Cardiac muscle cell (in vitro differentiated cells and primary cell): ENCODE measurements at regions not wholly inside any gene's neighbourhood (a gene's known extent, or its start where the extent isn't known, plus 50 kb on each side); places are given as distances from the start of the nearest gene placed in this dataset.
A peak's percentile ranks its signal among the peaks of the same experiment; 100 is the strongest.

ENCODE experiments used
- DNase-seq, 2 donors: peaks; one replicate each; pipeline versions ENCODE4 v3.0.0 to v3.0.0-alpha.2; 2010 to 2017; ENCODE audit warnings: low read depth in 1 of 2, low spot score in 1 of 2
- H3K27ac ChIP-seq: fragments of 200-600 bp; sonication (generic); 2 replicates; pipeline ENCODE4 v1.5.1; 2016
- H3K27me3 ChIP-seq: fragments of 200-600 bp; sonication (generic); 2 replicates; pipeline ENCODE4 v1.6.0; 2016; ENCODE audit warnings: control low read depth
- H3K36me3 ChIP-seq: fragments of 200-600 bp; sonication (generic); 2 replicates; pipeline ENCODE4 v1.5.1; 2016; ENCODE audit warnings: control low read depth
- H3K4me1 ChIP-seq: fragments of 200-600 bp; sonication (generic); 2 replicates; pipeline ENCODE4 v1.8.1; 2017; ENCODE audit warnings: low read depth, mild to moderate bottlenecking, mixed run types
- H3K4me3 ChIP-seq: fragments of 200-600 bp; sonication (generic); 2 replicates; pipeline ENCODE4 v1.5.1; 2016; ENCODE audit warnings: mild to moderate bottlenecking
- H3K9me3 ChIP-seq: fragments of 200-600 bp; sonication (generic); 2 replicates; pipeline ENCODE4 v1.5.1; 2017; ENCODE audit warnings: low read depth, mild to moderate bottlenecking, control low read depth
- TF ChIP-seq, protein P1 (sequence below): IDR thresholded peaks from 2 replicates; pipeline ENCODE4 v1.5.1; 2012; ENCODE audit warnings: low read depth, mild to moderate bottlenecking, low read length

DNA sequence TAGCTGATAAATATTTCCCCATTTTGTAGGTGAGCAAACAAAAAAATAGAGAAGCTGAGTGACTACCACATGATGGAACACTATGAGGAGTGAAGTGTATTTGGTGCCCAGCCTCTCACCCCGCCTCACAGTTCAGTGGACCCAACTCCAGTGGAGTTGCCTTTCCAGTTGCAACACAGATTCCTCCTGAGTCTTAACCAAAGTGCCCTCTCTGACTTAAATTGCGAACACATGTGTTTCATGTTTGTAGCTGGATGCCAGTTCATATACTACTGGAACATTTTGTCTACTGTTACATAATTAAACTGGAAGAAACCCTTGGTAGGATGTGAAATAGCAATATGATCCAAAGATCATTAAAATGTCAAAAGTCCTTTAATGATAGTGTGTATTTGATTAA is 448.9 kb downstream of the COL12A1 start:
- Histone ChIP-seq H3K4me1 (no peaks in the 10 kb centered on the region), H3K27me3 (no peaks in the 10 kb centered on the region), H3K4me3 (no peak overlapping the region), H3K36me3 (no peaks in the 10 kb centered on the region), H3K9me3 (no peaks in the 10 kb centered on the region), H3K27ac (no peak overlapping the region)
- TF ChIP-seq, protein P1, sequence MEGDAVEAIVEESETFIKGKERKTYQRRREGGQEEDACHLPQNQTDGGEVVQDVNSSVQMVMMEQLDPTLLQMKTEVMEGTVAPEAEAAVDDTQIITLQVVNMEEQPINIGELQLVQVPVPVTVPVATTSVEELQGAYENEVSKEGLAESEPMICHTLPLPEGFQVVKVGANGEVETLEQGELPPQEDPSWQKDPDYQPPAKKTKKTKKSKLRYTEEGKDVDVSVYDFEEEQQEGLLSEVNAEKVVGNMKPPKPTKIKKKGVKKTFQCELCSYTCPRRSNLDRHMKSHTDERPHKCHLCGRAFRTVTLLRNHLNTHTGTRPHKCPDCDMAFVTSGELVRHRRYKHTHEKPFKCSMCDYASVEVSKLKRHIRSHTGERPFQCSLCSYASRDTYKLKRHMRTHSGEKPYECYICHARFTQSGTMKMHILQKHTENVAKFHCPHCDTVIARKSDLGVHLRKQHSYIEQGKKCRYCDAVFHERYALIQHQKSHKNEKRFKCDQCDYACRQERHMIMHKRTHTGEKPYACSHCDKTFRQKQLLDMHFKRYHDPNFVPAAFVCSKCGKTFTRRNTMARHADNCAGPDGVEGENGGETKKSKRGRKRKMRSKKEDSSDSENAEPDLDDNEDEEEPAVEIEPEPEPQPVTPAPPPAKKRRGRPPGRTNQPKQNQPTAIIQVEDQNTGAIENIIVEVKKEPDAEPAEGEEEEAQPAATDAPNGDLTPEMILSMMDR, result no peak
- DNase-seq, result no peak

GRCh38 chr6:74755778-74756177 is 450.1 kb downstream of the COL12A1 start:
- Histone ChIP-seq H3K9me3 (no peaks in the 10 kb centered on the region), H3K27me3 (no peaks in the 10 kb centered on the region), H3K36me3 (no peaks in the 10 kb centered on the region), H3K4me1 (no peaks in the 10 kb centered on the region), H3K4me3 (no peak overlapping the region), H3K27ac (no peak overlapping the region)
- peak in 1 of 2 donors; percentile 20 for DNase-seq
- TF ChIP-seq, protein P1, result no peak

- Histone ChIP-seq H3K27me3 (no peaks in the 10 kb centered on the region), H3K27ac (no peak overlapping the region), H3K4me1 (no peaks in the 10 kb centered on the region), H3K9me3 (no peaks in the 10 kb centered on the region), H3K4me3 (no peak overlapping the region), H3K36me3 (no peaks in the 10 kb centered on the region)
- DNase-seq, result no peak
- TF ChIP-seq, protein P1, result no peak
Observed at GRCh38 chr6:74755196-74755595, 450.7 kb downstream of the COL12A1 start.

DNA sequence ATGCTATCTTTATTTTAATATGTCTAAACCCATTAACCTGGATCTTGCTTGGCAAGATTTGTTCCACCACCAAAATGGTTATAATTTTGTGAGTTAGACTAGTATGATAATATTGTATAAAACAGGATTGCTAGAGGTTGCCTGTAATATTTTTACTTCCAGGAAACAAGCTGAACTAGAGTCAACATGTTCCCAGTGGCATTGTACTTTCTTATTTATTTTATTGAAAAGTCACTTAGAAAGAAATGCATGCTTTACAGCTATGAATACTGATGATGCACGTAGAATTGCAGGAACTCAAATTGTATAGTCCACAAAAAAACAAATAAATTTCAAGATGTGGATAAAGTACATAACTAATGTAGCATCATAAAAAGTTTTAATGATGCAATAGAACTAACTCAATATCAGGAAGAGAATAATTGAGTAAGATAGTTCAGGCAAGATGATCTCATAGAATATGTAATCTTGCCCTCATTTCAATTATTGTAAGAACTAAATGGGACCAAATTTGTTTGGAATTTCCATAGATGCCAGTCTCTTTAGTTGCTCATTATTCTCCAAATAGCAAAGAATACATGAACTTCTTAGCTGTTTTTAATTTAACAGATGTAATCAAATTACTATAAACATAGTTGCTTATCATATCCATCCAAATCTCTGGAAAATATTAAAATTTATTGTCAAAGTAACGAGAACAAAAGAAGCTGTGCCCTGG is 451.8 kb downstream of the COL12A1 start:
- TF ChIP-seq, protein P1, result no peak
- no peaks in the 10 kb centered on the region for H3K4me1 ChIP-seq
- no peaks in the 10 kb centered on the region for H3K9me3 ChIP-seq
- no peaks in the 10 kb centered on the region for H3K27me3 ChIP-seq
- no peak overlapping the region for H3K27ac ChIP-seq
- no peak for DNase-seq
- H3K4me3 ChIP-seq, result no peak overlapping the region
- H3K36me3 ChIP-seq, result no peaks in the 10 kb centered on the region

DNA sequence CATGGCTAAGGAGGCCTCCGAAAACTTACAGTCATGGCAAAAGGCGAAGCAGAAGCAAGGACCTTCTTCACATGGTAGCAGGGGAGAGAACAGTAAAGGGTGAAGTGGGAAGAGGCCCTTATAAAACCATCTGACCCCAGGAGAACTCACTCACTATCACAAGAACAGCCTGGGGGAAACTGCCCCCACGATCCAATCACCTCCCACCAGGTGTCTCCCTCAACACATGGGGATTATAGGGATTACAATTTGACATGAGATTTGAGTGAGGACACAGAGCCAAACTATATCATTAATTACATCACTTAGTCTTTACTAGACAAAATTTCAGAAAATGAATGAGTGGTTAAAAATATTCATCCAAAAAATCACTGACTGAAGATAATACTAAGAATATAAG is 453.6 kb downstream of the COL12A1 start:
- TF ChIP-seq, protein P1, result no peak
- H3K27me3 ChIP-seq, result no peaks in the 10 kb centered on the region
- no peak overlapping the region for H3K27ac ChIP-seq
- no peaks in the 10 kb centered on the region for H3K9me3 ChIP-seq
- DNase-seq, result no peak
- H3K36me3 ChIP-seq, result no peaks in the 10 kb centered on the region
- H3K4me3 ChIP-seq, result no peak overlapping the region
- no peaks in the 10 kb centered on the region for H3K4me1 ChIP-seq

- Histone ChIP-seq H3K4me3 (no peak overlapping the region), H3K4me1 (no peaks in the 10 kb centered on the region), H3K27ac (no peak overlapping the region), H3K9me3 (no peaks in the 10 kb centered on the region), H3K27me3 (no peaks in the 10 kb centered on the region), H3K36me3 (no peaks in the 10 kb centered on the region)
- no peak for DNase-seq
- TF ChIP-seq, protein P1, result no peak
Observed at GRCh38 chr6:74750826-74751225, 455.0 kb downstream of the COL12A1 start.
